ENCODE measurements at regions not wholly inside any gene's neighbourhood (a gene's known extent, or its start where the extent isn't known, plus 50 kb on each side); places are given as distances from the start of the nearest gene placed in this dataset.

GRCh38 chr18:43507842-43508481, 230.7 kb upstream of the SYT4 start:
- 67 to 77% (median 70%) methylated on average over 4 of the region's 4 CpGs for WGBS, 3 donors
- TF ChIP-seq CTCF (IDR thresholded peaks at IDR 0.05): no peak
- TF ChIP-seq POLR2A (IDR thresholded peaks at IDR 0.05): no peak
- TF ChIP-seq EP300 (IDR thresholded peaks at IDR 0.05): no peak
- H3K4me1 ChIP-seq (ENCODE audit: insufficient read depth): no peaks in the 10 kb centered on the region
- H3K9me3 ChIP-seq: no peaks in the 10 kb centered on the region
- intact Hi-C loops (cut with DNase I): no loop called here
- no peaks in the 10 kb centered on the region for H3K36me3 ChIP-seq
- no peak overlapping the region for H3K4me3 ChIP-seq
- DNase-seq: no peak
- H3K27ac ChIP-seq: no peak overlapping the region
- H3K27me3 ChIP-seq: no peaks in the 10 kb centered on the region

- TF ChIP-seq POLR2A (IDR thresholded peaks at IDR 0.05) (no peak), EP300 (IDR thresholded peaks at IDR 0.05) (no peak), CTCF (IDR thresholded peaks at IDR 0.05) (no peak)
- H3K4me1 ChIP-seq (ENCODE audit: insufficient read depth): no peaks in the 10 kb centered on the region
- no peak overlapping the region for H3K4me3 ChIP-seq
- no peak for DNase-seq
- H3K27me3 ChIP-seq: no peaks in the 10 kb centered on the region
- H3K36me3 ChIP-seq: no peaks in the 10 kb centered on the region
- no peaks in the 10 kb centered on the region for H3K9me3 ChIP-seq
- WGBS, 3 donors: 82 to 86% (median 84%) methylated on average over 8 of the region's 8 CpGs
- H3K27ac ChIP-seq: no peak overlapping the region
- intact Hi-C loops (cut with DNase I): no loop called here
Observed at GRCh38 chr18:43514747-43515146, 237.5 kb upstream of the SYT4 start.

- Histone ChIP-seq H3K9me3 (no peaks in the 10 kb centered on the region), H3K4me1 (ENCODE audit: insufficient read depth) (no peaks in the 10 kb centered on the region), H3K4me3 (no peak overlapping the region), H3K27me3 (no peaks in the 10 kb centered on the region), H3K27ac (no peak overlapping the region), H3K36me3 (no peaks in the 10 kb centered on the region)
- no peak for DNase-seq
- 66 to 85% (median 68%) methylated on average over 2 of the region's 2 CpGs for WGBS, 3 donors
- intact Hi-C loops (cut with DNase I): no loop called here
- TF ChIP-seq EP300 (IDR thresholded peaks at IDR 0.05) (no peak), POLR2A (IDR thresholded peaks at IDR 0.05) (no peak), CTCF (IDR thresholded peaks at IDR 0.05) (no peak)
Observed at GRCh38 chr18:43515481-43515880, 238.2 kb upstream of the SYT4 start.

- no peak for TF ChIP-seq EP300 (IDR thresholded peaks at IDR 0.05)
- no peak for TF ChIP-seq CTCF (IDR thresholded peaks at IDR 0.05)
- TF ChIP-seq POLR2A (IDR thresholded peaks at IDR 0.05): no peak
- DNase-seq: no peak
- no peaks in the 10 kb centered on the region for H3K4me1 ChIP-seq (ENCODE audit: insufficient read depth)
- H3K27ac ChIP-seq: no peak overlapping the region
- H3K4me3 ChIP-seq: no peak overlapping the region
- H3K27me3 ChIP-seq: no peaks in the 10 kb centered on the region
- no peaks in the 10 kb centered on the region for H3K36me3 ChIP-seq
- no peaks in the 10 kb centered on the region for H3K9me3 ChIP-seq
- intact Hi-C loops (cut with DNase I): no loop called here
Observed at GRCh38 chr18:43524260-43524659, 247.0 kb upstream of the SYT4 start.
